GM12801 (cell line): ENCODE measurements at regions not wholly inside any gene's neighbourhood (a gene's known extent, or its start where the extent isn't known, plus 50 kb on each side); places are given as distances from the start of the nearest gene placed in this dataset.

Experiments used
- TF ChIP-seq, protein P1 (sequence below): IDR thresholded peaks from one replicate; pipeline ENCODE4 v1.5.1; 2011; ENCODE audit warnings: control low read depth; ENCODE audit not compliant: insufficient read length; ENCODE audit errors: extremely low read depth

- TF ChIP-seq, protein P1, sequence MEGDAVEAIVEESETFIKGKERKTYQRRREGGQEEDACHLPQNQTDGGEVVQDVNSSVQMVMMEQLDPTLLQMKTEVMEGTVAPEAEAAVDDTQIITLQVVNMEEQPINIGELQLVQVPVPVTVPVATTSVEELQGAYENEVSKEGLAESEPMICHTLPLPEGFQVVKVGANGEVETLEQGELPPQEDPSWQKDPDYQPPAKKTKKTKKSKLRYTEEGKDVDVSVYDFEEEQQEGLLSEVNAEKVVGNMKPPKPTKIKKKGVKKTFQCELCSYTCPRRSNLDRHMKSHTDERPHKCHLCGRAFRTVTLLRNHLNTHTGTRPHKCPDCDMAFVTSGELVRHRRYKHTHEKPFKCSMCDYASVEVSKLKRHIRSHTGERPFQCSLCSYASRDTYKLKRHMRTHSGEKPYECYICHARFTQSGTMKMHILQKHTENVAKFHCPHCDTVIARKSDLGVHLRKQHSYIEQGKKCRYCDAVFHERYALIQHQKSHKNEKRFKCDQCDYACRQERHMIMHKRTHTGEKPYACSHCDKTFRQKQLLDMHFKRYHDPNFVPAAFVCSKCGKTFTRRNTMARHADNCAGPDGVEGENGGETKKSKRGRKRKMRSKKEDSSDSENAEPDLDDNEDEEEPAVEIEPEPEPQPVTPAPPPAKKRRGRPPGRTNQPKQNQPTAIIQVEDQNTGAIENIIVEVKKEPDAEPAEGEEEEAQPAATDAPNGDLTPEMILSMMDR: no peak
Observed at GRCh38 chr10:108608860-108609259, 1314.5 kb downstream of the XPNPEP1 start.

- TF ChIP-seq, protein P1: no peak
Observed at GRCh38 chr10:108601851-108602250, 1321.5 kb downstream of the XPNPEP1 start.

DNA sequence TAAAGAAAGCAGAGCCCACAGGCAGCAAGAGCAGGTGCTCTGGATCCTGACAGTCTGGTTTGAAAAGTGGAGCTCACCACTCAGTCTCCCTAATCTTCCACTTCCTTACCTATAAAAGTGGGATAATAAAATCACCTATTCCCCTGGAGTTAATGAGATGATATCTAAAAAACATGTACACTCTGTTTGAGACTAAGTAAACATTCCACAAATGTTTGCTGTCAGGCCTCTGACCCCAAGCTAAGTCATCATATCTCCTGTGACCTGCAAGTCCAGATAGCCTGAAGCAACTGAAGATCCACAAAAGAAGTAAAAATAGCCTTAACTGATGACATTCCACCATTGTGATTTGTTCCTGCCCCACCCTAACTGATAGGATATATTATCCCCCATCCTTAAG, 1324.5 kb downstream of the XPNPEP1 start:
- TF ChIP-seq, protein P1: no peak

DNA sequence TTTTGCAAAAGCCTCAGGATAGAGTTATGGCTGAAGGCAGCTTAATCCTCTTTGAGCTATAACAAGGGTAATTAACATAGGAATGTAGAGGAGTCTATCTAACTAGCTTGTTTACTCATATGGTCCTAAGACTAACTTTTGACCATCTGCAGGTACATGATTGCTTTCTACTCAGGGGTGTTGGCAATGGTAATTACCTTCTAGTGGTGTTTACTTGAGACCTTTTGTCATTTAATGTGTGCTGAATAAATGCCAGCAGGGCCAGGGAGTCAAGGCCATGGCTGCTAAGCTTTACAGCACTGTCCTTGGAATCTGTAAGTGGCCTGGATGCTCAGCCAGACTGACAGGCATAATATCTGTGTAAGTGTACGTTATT, 1325.0 kb downstream of the XPNPEP1 start:
- TF ChIP-seq, protein P1: no peak

- TF ChIP-seq, protein P1: no peak
Observed at GRCh38 chr10:108597657-108598319, 1325.5 kb downstream of the XPNPEP1 start.

DNA sequence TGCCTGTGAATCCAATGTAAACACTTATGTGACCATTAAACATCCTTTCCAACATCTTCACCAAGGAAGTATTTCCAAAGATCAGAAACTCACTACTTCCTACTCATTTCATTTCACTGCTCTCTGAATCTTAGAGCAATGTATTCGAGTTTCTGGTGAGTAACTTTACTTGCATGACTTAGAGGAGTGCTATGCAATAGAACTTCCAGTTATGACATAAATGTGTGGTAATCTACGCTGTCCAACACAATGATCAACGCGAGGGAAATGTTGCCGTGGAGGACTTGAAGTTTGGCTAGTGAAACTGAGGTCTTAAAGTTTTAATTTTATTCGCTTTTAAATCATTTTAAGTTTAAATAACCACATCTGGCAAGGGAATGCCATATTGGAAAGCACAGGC, 1326.3 kb downstream of the XPNPEP1 start:
- TF ChIP-seq, protein P1: no peak

GRCh38 chr10:108592956-108593355, 1330.4 kb downstream of the XPNPEP1 start:
- TF ChIP-seq, protein P1: no peak
